Sigmoid colon (tissue), 6 donors: ENCODE measurements at regions not wholly inside any gene's neighbourhood (a gene's known extent, or its start where the extent isn't known, plus 50 kb on each side); places are given as distances from the start of the nearest gene placed in this dataset.

Source experiments
- DNase-seq: peaks from one replicate; pipeline ENCODE4 v3.0.0-alpha.2; 2019
- H3K27ac ChIP-seq, 4 donors: fragments of 200-600 bp; sonication (generic); one replicate each; pipeline ENCODE4 v1.5.1; 2016 to 2019; ENCODE audit warnings: mild to moderate bottlenecking in 1 of 4
- H3K27me3 ChIP-seq, 3 donors: fragments of 200-600 bp; sonication (generic); one replicate each; pipeline ENCODE4 v1.5.1; 2019; ENCODE audit warnings: mild to moderate bottlenecking in 1 of 3
- H3K36me3 ChIP-seq, 4 donors: fragments of 200-600 bp; sonication (generic); one replicate each; pipeline ENCODE4 v1.5.1; 2016 to 2019
- H3K4me1 ChIP-seq, 4 donors: fragments of 200-600 bp; sonication (generic); one replicate each; pipeline ENCODE4 v1.5.1; 2017 to 2019
- H3K4me3 ChIP-seq, 4 donors: fragments of 200-600 bp; sonication (generic); one replicate each; pipeline ENCODE4 v1.5.1; 2017 to 2019; ENCODE audit warnings: mild to moderate bottlenecking in 2 of 4, moderate library complexity in 1 of 4
- H3K9me3 ChIP-seq, 4 donors: fragments of 200-600 bp in 3 of 4; sonication (generic) in 3 of 4; one replicate each; pipeline versions ENCODE4 v1.5.1 to v1.6.1; 2013 to 2019
- EP300 ChIP-seq, 4 donors: sonication (generic); formaldehyde crosslinking; IDR thresholded peaks; one replicate each; pipeline ENCODE4 v1.6.1; 2017; ENCODE audit warnings: antibody characterized with exemption in 4 of 4
- POLR2A ChIP-seq, 2 donors: fragments of 450-650 bp; IDR thresholded peaks; one replicate each; pipeline ENCODE4 v1.6.1; 2016; ENCODE audit warnings: antibody characterized with exemption in 2 of 2, mild to moderate bottlenecking in 2 of 2, moderate library complexity in 2 of 2
- POLR2AphosphoS5 ChIP-seq, 4 donors: sonication (generic); formaldehyde crosslinking; IDR thresholded peaks; one replicate each; pipeline ENCODE4 v1.6.1; 2017; ENCODE audit warnings: antibody characterized with exemption in 4 of 4
- WGBS, 2 donors: extraction: QIAGEN DNeasy Blood & Tissue Kit; methylation state at CpG; one replicate each; pipeline ENCODE4 v1.1.7; 2013; 5-methylcytosine and 5-hydroxymethylcytosine counted together
- intact Hi-C: fragments of 100-400 bp; cut with DNase I; formaldehyde crosslinking; loops from one replicate; pipeline ENCODE4 v1.15.1; 2023
- small RNA-seq, 3 donors: library from RNA; depleted of rRNA; stranded (forward); fragments of <200 nt; gene quantifications; one replicate each; pipeline ENCODE3, GENCODE V24; 2016
- TF ChIP-seq, protein P1 (sequence below), 4 experiments: fragments of 450-650 bp in 3 of 4; fragments of 200-600 bp in 1 of 4; IDR thresholded peaks; one replicate each; pipeline ENCODE4 v1.5.1; 2016 to 2019; ENCODE audit warnings: antibody characterized with exemption in 4 of 4, mild to moderate bottlenecking in 3 of 4, moderate library complexity in 2 of 4
- donor health status: healthy with polysubstance abuse.
- donor health status: healthy.

DNA sequence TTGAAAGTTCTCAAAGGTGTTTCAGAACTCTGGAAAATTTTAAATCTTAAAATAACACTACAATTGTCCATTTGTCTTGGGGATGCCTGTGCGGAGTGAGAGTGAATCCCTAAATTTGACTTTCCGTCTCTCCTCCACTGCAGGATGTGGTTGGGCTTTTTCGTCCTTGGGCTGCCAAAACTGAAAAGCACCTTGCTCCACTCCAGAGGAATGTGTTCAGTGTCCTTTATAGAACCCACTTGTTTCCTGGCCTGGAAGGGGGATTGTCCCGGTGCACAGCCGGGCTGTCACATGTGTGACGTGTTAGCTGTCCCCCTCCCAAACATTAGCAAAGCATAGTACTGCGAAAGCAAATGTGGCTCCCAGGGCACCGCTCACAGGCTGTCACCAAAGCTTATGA lies 69.6 kb upstream of the ATP10A start:
- Histone ChIP-seq H3K36me3 (no peaks in the 10 kb centered on the region), H3K27me3 (no peaks in the 10 kb centered on the region), H3K27ac (peak overlapping the region in 1 of 4 donors; percentile 67), H3K9me3 (no peaks in the 10 kb centered on the region), H3K4me3 (no peak overlapping the region), H3K4me1 (peaks cover 0 to 12% (median 5%) of the 10 kb centered on the region in 4 donors)
- intact Hi-C loops, result loop anchor here (5.0 kb wide), 3 partner anchors 70 to 240 kb away; partner anchors contain the start of gene ATP10A
- WGBS, 2 donors, result 92 to 96% methylated on average over 8 of the region's 8 CpGs
- TF ChIP-seq EP300 (IDR thresholded peaks at IDR 0.05), result no peak
- TF ChIP-seq POLR2A (IDR thresholded peaks at IDR 0.05), result no peak
- no peak for TF ChIP-seq POLR2AphosphoS5 (IDR thresholded peaks at IDR 0.05)
- TF ChIP-seq, protein P1, sequence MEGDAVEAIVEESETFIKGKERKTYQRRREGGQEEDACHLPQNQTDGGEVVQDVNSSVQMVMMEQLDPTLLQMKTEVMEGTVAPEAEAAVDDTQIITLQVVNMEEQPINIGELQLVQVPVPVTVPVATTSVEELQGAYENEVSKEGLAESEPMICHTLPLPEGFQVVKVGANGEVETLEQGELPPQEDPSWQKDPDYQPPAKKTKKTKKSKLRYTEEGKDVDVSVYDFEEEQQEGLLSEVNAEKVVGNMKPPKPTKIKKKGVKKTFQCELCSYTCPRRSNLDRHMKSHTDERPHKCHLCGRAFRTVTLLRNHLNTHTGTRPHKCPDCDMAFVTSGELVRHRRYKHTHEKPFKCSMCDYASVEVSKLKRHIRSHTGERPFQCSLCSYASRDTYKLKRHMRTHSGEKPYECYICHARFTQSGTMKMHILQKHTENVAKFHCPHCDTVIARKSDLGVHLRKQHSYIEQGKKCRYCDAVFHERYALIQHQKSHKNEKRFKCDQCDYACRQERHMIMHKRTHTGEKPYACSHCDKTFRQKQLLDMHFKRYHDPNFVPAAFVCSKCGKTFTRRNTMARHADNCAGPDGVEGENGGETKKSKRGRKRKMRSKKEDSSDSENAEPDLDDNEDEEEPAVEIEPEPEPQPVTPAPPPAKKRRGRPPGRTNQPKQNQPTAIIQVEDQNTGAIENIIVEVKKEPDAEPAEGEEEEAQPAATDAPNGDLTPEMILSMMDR (IDR thresholded peaks at IDR 0.05), result no peak
- no peak for DNase-seq

DNA sequence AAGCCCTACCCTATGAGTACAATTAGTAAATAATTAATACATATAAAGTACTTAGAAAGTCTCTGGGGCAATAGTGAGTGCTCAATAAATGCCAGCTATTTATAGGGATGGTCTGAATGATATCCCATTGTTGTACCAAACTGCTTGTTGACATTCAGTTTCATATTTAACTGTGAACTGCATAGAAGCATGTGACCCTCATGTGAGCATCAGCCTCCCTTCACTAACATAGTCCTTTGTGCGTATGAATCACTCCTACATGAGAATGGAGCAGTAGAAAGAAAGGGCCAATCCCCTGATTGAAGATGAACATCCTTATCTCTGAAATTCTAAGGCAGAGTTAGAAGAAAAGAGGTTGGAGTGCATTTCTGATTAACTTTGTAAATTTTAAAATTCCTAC lies 68.7 kb upstream of the ATP10A start:
- TF ChIP-seq EP300 (IDR thresholded peaks at IDR 0.05) (no peak), POLR2AphosphoS5 (IDR thresholded peaks at IDR 0.05) (no peak), POLR2A (IDR thresholded peaks at IDR 0.05) (no peak)
- TF ChIP-seq, protein P1 (IDR thresholded peaks at IDR 0.05), result no peak
- H3K27ac ChIP-seq, result peak overlapping the region in 1 of 4 donors; percentile 67

DNA sequence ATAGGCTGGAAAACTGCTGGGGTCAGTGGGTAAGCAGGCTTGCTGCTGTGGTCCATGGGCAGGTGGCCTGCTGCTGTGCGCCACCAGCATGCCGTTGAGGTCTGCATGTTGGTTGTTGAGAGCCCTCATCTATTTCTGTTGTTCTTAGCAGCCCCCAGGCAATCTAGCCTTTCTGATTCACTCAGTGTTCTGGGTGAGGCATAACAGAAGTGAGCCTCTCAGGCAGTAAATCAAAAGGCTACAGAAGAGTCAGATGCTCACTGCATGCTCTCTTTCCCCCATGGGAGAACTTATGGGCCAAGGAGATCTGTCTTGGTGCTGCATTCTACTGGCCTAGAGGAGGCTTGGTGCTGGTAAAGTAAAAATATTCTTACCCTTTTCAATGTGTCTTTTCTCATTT lies 67.8 kb upstream of the ATP10A start:
- WGBS, 2 donors, result 91 to 94% methylated on average over 2 of the region's 2 CpGs
- DNase-seq, result no peak
- Histone ChIP-seq H3K27me3 (no peaks in the 10 kb centered on the region), H3K9me3 (no peaks in the 10 kb centered on the region), H3K4me1 (peaks cover 0 to 12% (median 5%) of the 10 kb centered on the region in 4 donors), H3K4me3 (no peak overlapping the region), H3K36me3 (no peaks in the 10 kb centered on the region), H3K27ac (no peak overlapping the region)
- TF ChIP-seq, protein P1 (IDR thresholded peaks at IDR 0.05), result no peak
- no peak for TF ChIP-seq POLR2A (IDR thresholded peaks at IDR 0.05)
- TF ChIP-seq EP300 (IDR thresholded peaks at IDR 0.05), result no peak
- no peak for TF ChIP-seq POLR2AphosphoS5 (IDR thresholded peaks at IDR 0.05)
- intact Hi-C loops, result loop anchor here (5.0 kb wide), 3 partner anchors 69 to 239 kb away; partner anchors contain the start of gene ATP10A

More for the DNA sequence above, 68.7 kb upstream of the ATP10A start:
- WGBS, 2 donors, result 75 to 86% methylated on average over 1 of the region's 1 CpG
- Histone ChIP-seq H3K4me3 (no peak overlapping the region), H3K27me3 (no peaks in the 10 kb centered on the region), H3K9me3 (no peaks in the 10 kb centered on the region), H3K4me1 (peaks cover 0 to 12% (median 5%) of the 10 kb centered on the region in 4 donors), H3K36me3 (no peaks in the 10 kb centered on the region)
- no peak for DNase-seq
- intact Hi-C loops, result loop anchor here (5.0 kb wide), 3 partner anchors 70 to 240 kb away; partner anchors contain the start of gene ATP10A

Small RNAs in the stretch of these regions (small RNA-seq; reads per million reads assigned to genes)
- 0 reads per million in 3 donors for gene RF00554
